Left ventricle myocardium inferior (tissue), 1 donor: ENCODE measurements at regions not wholly inside any gene's neighbourhood (a gene's known extent, or its start where the extent isn't known, plus 50 kb on each side); places are given as distances from the start of the nearest gene placed in this dataset.

Experiments used
- DNase-seq: peaks from one replicate; pipeline ENCODE4 v3.0.0-alpha.2; 2020
- H3K27ac ChIP-seq: fragments of 200-600 bp; replicated peaks from 2 replicates; pipeline ENCODE4 v1.8.0; 2021
- H3K27me3 ChIP-seq: fragments of 200-600 bp; 2 replicates; pipeline ENCODE4 v1.8.0; 2021; ENCODE audit warnings: low read depth
- H3K36me3 ChIP-seq: fragments of 200-600 bp; 2 replicates; pipeline ENCODE4 v1.8.0; 2021
- H3K4me1 ChIP-seq: fragments of 200-600 bp; 2 replicates; pipeline ENCODE4 v1.8.0; 2021
- H3K4me3 ChIP-seq: fragments of 200-600 bp; 2 replicates; pipeline ENCODE4 v1.8.0; 2021; ENCODE audit warnings: mild to moderate bottlenecking, moderate library complexity
- H3K9me3 ChIP-seq: fragments of 200-600 bp; replicated peaks from 2 replicates; pipeline ENCODE4 v1.8.0; 2021
- CTCF ChIP-seq: fragments of 200-600 bp; IDR thresholded peaks from 2 replicates; pipeline ENCODE4 v1.8.0; 2021; ENCODE audit warnings: antibody characterized with exemption, mild to moderate bottlenecking, borderline replicate concordance
- intact Hi-C: fragments of 100-400 bp; cut with micrococcal nuclease; formaldehyde crosslinking; loops from one replicate; pipeline ENCODE4 v1.11.0; 2022
- donor health status: DM: no; HTN: yes; CAD: no; lungs with severe emphysema.

GRCh38 chr1:58919959-58920321 is 136.1 kb upstream of the JUN start:
- TF ChIP-seq CTCF, result no peak
- no peak overlapping the region for H3K4me3 ChIP-seq
- DNase-seq, result no peak
- H3K27ac ChIP-seq, result no peak overlapping the region
- intact Hi-C loops, result no loop called here
- no peaks in the 10 kb centered on the region for H3K36me3 ChIP-seq
- H3K27me3 ChIP-seq, result no peaks in the 10 kb centered on the region
- peaks cover 4% of the 10 kb centered on the region for H3K9me3 ChIP-seq
- peaks cover 14% of the 10 kb centered on the region for H3K4me1 ChIP-seq

GRCh38 chr1:58921342-58921741 is 137.5 kb upstream of the JUN start:
- intact Hi-C loops, result no loop called here
- H3K4me1 ChIP-seq, result peaks cover 20% of the 10 kb centered on the region
- no peaks in the 10 kb centered on the region for H3K27me3 ChIP-seq
- no peaks in the 10 kb centered on the region for H3K9me3 ChIP-seq
- DNase-seq, result no peak
- H3K27ac ChIP-seq, result no peak overlapping the region
- H3K4me3 ChIP-seq, result no peak overlapping the region
- TF ChIP-seq CTCF, result no peak
- no peaks in the 10 kb centered on the region for H3K36me3 ChIP-seq

- no peak overlapping the region for H3K4me3 ChIP-seq
- TF ChIP-seq CTCF, result no peak
- H3K27me3 ChIP-seq, result no peaks in the 10 kb centered on the region
- H3K9me3 ChIP-seq, result no peaks in the 10 kb centered on the region
- peak overlapping the region; percentile 59 for H3K27ac ChIP-seq
- H3K4me1 ChIP-seq, result peaks cover 24% of the 10 kb centered on the region
- no peak for DNase-seq
- H3K36me3 ChIP-seq, result no peaks in the 10 kb centered on the region
- intact Hi-C loops, result no loop called here
These were observed 137.9 kb upstream of the JUN start for GRCh38 chr1:58921751-58922150.

GRCh38 chr1:58922302-58923089 is 138.6 kb upstream of the JUN start:
- peaks cover 31% of the 10 kb centered on the region for H3K4me1 ChIP-seq
- DNase-seq, result peak; percentile 71
- no peak for TF ChIP-seq CTCF
- peak overlapping the region; percentile 59 for H3K27ac ChIP-seq
- no peaks in the 10 kb centered on the region for H3K27me3 ChIP-seq
- H3K9me3 ChIP-seq, result no peaks in the 10 kb centered on the region
- intact Hi-C loops, result no loop called here
- no peaks in the 10 kb centered on the region for H3K36me3 ChIP-seq
- no peak overlapping the region for H3K4me3 ChIP-seq

- Histone ChIP-seq H3K4me1 (peaks cover 34% of the 10 kb centered on the region), H3K9me3 (no peaks in the 10 kb centered on the region), H3K4me3 (no peak overlapping the region), H3K36me3 (no peaks in the 10 kb centered on the region), H3K27me3 (no peaks in the 10 kb centered on the region), H3K27ac (peak overlapping the region; percentile 59)
- intact Hi-C loops, result no loop called here
- no peak for TF ChIP-seq CTCF
- no peak for DNase-seq
These were observed 139.2 kb upstream of the JUN start for GRCh38 chr1:58923090-58923470.
